Left renal pelvis (tissue), 4 donors: ENCODE measurements at regions not wholly inside any gene's neighbourhood (a gene's known extent, or its start where the extent isn't known, plus 50 kb on each side); places are given as distances from the start of the nearest gene placed in this dataset.

ENCODE experiments used
- DNase-seq, 4 donors: peaks; one replicate each; pipeline ENCODE4 v3.0.0-alpha.2; 2013; ENCODE audit warnings: low read depth in 4 of 4, low spot score in 3 of 4

DNA sequence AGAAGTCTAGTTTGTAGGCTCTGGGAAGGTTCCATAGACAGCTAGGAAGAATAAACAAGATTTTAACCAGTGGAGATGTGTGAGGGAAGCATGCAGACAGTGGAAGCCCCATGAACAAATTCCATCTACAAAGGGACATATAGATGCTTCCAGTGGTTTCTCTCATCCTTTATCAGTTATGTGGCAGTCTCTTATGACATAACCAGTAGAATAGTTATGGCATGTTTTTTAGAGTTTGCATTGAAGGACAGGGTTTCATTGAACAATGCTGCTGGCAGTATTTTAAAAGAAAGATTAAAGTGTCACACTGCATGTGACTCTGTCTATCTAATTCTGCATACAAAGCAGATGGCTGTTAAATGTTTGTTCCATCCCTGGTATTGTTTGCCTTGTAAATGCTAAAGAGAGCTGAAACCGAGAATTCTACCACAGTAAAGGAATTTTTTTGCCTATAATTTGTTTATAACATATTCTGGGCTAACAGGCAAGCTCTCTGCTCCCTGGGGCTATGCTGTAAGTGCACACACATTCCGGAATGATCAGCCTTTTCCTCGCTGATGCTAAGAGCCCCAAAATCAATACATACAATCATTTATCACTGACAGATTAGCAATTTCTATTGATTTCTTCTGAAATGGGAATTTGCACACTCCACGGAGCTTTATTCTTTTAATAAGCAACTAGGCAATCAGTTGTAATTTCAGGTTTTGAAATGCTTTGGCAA, 76.8 kb upstream of the PELI1 start:
- no peak for DNase-seq

DNA sequence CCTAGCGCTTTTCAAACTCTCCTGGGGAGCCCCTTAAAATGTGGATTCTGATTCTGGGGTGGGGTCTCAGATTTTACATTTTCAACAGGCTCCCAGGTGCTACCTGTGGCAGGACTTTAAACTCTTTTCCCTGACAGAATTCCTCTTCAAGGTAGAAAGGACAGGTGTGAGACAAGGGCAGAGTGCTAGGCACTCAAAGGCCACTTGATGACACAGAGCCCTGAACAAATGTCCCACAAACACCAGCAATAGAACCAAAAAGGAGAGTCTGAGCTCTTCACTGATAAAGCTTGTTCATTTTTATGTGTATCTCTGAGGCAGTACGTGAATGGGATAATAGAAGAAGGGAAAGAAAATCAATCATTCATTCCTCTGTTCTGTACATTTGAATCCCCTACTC, 77.7 kb upstream of the PELI1 start:
- DNase-seq = no peak

DNA sequence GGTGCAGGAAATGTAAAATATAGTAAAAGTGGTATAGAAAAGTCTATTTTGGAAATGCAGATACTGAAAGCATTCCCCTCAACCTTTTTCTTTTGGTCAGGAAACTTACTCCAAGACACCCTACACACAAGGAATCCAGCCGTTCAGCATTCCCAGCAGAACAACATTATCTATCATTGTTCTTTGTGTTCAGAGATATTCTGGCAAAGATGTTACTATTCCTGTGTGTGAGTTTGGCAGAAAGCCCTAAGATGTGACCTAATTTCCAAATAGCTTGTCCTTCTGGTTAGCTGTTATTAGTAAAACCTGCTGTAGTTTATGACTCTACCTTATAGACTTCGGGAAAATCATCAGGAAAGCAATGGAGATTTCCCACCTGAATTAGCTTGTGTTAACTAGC, 78.1 kb upstream of the PELI1 start:
- no peak for DNase-seq

DNA sequence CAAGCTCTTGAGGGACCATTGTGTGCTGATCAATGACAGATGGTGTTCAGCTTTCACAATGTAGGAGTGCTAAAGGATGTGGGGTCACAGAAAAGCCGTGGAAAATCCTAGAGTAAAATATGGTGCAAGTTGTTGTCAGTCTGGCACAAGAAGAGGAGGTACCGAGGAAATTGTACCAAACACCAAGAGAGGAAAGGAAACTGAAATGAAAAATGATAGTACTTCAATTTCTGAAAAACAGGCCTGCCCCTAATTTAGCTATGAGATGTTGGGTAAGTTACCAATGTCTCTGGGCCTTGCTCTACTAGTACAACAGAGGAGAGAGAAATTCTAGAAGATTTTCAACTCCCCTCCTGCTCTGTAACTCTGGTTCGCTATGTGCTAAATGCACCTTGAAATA, 78.8 kb upstream of the PELI1 start:
- DNase-seq = no peak

DNA sequence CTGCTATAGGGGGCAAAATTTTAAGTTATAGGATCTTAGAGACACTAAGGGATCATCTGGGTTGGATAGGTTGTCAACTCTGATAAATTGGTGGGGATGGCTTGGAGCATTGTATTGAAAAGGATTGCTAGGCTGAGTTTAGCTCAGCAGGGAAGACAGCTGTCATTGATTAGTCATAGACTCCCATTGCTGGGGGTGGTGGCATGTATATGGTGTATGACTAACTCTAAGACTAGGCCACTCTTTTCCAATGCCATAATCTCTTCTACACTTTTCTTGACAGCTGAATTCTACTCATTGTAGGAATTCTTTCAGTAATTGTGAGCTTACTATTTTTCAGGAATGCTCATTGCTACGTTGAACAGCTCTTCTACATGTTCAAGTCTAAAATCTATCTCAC, 81.3 kb upstream of the PELI1 start:
- no peak for DNase-seq

DNA sequence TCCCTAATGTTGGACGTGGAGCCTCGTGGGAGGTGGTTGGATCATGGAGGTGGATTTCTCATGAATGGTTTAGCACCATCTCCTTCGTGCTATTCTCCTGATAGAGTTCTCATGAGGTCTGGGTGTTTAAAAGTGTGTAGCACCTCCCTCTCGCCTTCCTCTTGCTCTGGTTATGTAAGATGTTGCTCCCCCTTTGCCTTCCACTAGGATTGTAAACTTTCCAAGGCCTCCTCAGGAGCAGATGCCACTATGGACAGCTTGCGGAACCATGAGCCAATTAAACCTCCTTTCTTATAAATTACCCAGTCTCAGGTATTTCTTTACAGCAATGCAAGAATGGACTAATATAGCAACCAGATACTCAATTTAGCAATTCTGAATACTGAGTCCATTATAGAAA, 82.4 kb upstream of the PELI1 start:
- no peak for DNase-seq

DNA sequence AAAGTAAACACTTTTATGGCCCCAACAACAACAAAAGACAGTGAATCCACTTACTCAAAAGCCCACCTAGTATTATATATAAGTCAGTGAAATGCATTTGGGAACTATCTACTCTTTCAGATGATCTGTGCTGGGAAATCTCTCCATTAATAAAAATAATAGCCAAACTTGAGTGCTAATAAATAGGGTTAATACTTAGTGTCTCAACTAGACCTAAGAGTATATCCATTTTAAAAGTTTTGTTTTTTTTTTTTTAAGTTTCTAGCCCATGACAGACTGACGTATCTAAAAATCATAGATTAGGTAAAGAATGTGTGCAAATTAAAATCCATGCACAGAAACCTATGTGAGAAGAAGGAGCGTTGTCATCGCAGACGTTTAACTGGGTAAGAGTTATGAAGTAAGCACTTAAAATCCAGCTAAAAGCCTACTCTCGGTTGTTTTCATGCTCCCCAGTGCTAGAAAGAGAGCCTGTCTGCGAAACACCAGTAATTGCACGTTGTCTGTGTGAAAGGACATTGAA, 83.4 kb upstream of the PELI1 start:
- DNase-seq = no peak

DNA sequence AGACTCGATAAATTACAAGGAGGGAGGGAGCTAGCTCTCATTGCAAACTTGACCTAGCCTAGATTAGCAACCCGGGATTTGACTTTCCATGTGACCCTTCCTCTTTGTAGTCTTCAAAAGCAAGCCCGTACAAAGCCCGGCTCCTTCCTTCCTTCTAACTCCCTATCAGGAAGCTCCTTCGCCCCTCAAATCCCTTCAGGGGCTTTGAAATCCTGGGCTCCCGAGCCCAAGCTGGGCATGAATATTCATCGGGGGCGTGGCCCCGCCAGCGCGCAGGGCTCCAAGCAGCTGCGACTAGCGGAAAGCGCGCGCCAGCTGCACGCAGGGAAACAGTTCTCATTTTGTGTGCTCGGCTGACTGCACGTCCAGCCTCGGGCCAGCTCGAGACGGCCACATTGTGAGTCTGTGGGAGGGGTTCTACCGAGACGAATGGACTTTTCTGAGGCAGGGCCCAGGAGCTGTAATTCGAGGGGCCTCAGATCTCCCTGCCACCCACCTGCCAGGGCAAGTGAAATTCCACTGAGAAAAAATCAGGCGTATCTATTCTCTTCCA, 84.0 kb upstream of the PELI1 start:
- DNase-seq = peak; percentile 75 to 84 (median 78)

DNA sequence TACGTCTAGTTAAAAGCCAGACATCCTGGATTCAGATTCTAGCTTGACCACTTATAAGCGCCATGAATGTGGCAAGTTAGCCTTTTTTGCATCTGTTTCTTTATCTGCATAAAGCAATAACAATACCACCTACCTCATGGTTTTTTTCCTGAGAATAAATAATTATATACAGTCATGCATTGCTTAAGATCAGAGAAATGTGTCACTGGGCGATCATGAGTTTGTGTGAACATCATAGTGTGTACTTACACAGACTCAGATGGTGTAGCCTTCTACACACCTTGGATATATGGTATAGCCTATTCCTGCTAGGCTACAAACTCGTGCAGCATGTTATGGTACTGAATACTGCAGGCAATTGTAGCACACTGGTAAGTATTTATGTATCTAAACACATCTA, 84.7 kb upstream of the PELI1 start:
- DNase-seq = no peak

DNA sequence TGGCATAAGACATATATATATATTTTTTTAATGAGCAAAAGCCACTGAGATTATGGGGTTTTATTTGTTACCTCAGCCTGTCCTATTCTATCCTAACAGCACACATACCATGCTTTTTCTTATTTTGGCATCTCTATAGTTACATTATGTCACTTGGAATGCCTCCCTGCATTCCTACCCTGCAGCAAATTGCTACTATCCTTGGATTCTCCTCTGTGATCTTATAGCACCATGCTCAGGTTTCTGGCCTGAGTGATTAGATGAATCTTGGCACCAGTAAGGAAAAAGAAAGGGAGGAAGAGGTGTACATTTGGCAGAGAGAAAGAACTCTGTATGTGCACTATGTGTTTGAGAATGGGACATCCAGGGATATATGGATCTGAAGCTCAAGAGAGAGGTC, 86.3 kb upstream of the PELI1 start:
- no peak for DNase-seq

DNA sequence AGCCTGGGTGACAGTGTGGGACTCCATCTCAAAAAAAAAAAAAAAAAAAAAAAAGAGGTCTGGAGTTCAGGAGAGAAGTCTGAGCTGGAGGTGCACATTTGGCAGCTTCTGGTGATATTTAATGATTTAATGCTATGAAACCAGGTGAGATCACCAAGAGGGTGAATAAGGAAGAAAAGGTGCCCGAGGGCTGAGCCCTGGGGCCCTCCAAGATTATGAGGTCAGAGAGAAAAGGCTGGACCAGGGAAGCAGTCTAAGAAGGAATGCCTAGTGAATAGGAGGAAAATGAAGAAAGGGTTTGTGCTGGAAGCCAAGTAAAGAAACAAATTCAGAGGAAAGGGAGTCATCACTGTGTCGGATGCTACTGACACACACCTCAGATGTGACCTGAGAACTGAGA, 88.0 kb upstream of the PELI1 start:
- DNase-seq = no peak

DNA sequence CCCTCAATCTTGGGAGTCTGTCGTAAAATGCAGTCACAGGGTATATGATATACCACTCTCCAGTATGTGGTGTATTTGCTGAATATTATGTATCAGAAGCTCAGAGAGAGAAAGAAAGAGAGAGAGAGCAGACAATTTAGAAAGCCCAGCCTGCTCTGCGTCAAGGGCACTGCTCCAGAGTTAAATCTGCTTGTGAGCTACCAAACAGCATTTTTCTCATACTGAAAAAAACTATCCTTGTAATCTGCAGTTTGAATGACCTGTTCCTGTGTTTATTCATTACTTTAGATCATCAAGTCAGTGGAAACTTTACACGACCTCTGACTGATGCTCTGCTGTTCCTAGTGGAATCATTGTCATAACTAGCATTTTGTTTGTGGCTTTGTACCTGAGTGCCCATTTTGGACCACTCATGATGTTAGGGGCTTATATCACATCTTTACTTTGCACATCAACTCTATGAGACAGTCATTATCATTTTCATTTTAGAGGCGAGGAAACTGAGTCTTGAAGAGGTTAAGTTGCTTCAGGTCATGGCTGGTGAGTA, 89.2 kb upstream of the PELI1 start:
- DNase-seq = no peak

DNA sequence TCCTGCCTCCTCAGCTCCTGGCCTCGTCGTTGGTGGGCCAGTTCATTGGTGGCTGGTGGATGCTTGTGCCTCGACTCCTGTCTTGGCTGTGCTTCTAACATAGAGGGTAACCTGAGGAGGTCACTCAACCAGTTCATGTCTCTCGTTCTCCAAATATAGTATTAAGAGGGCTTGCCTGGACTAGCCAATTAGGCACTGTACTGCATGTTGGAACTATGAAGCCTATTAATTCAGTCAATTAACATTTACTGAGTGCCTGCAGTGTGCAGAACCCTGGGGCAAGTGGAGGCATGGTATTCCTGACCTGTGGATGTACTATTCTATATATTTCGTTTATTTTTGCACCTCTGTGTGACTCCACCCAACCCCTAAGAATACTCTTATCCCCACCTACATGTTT, 89.9 kb upstream of the PELI1 start:
- no peak for DNase-seq

DNA sequence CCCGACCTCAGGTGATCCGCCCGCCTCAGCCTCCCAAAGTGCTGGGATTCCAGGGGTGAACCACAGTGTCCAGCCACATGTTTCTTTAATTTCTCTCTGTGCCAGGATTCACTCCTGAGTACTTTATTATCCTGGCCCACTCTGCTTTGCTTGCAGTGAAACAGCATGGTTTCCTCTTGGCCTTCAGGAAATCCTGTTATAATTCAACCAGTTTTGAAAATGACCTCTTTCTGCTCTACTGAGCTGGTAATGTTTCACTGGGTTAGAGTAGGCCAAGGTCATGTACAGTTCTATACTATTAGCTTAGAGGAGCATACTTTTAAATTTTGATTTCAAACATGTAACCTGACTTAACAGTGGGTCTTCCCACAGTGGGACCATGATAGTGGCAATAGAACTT, 90.6 kb upstream of the PELI1 start:
- DNase-seq = no peak

DNA sequence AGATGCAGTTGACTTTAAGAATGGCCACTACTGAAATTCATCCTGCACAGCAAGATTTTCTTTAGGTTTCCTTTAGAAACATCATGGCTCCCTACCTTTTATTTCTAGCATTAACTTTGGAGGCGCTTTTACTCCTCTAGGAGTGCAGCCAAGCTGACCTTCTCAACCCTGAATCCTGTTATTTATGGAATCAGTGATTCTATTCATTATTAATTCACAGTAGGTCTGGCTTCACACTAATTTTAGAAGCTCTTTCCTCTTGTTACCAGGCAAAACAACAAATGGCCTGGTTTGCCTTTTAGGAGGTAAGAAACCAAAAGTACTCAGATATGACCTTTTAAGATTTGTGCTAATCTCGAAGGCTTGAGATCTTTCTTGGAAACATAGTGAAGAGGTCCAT, 93.0 kb upstream of the PELI1 start:
- DNase-seq = no peak

DNA sequence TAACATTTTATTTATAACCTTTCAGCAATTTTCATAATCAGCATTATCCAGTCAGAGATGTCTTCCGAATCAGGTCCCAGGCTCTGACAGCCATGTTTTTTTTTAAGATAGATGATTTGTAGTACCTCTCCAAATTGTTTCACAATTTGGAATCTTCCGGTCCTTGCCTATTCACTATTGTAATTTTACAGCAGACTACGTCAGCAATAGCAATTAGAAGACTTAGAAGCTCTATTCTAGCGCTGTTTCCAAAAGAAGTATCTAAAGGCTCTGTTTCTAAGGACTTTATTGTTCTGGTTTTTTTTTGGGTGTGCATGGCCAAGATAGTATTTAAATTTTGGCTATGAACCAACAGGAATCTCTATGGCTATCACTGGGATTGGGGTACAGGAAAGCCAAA, 94.6 kb upstream of the PELI1 start:
- DNase-seq = no peak

DNA sequence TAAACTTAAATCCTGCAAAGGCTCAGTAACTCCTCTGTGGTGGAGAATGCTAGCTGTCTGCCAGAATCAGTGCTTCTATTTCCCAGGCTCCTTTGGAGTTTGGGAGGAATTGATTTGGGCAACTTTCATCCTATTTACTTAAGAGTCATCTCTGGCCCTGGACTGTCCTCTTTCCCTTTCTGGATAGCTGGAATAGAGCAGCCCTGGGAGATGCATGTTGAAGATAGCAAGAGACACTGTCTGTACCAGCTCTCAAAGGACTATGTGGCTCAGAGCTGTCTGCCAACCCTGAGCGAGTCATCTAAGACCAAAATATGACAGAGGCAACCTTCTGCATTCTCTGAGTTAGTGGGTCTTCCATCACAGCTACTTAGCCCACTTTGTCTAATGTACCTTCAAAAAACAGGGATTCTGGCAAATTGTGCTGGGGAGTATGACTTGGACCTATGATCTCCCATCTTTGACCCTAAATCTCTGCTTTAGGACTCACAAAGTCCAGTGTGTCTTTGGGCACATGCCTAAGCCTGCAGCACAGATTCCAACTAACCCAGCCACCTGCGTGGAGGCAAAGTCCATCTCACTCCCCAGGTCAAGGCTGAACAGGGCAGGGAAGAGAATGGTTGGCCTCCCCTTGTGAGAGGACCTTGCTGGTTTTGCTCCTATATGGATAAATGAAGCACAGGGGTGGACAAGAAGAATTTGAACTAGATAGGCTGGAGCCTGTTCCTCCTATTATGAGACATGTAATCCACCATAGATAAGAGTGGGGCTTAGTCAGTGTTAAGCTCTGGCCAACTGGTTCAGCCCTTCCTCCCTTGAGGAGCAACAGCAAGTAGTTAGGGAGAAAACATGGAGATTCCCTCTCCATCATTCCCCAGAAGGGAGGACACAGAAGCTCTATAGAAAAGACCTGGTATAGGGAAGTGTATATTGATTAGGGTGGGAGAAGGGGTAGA, 99.1 kb upstream of the PELI1 start:
- no peak for DNase-seq

DNA sequence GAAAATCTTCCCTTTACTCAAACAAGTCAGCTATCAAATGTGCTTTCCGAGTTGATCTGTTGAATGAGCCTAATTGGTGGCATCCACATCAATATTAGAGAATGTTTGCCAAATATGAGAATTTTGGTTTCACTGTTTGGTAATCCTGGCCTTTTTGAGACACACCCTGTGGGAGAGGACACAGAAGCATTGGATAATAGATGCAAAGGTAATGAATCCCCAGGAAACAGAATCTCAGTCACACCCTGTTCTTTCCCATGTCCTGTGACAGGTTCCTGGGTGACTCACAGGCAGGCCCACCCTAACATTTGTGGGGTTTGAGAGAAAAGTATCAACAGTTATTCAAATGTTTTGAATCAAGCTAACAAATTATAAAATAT, 99.8 kb upstream of the PELI1 start:
- no peak for DNase-seq

DNA sequence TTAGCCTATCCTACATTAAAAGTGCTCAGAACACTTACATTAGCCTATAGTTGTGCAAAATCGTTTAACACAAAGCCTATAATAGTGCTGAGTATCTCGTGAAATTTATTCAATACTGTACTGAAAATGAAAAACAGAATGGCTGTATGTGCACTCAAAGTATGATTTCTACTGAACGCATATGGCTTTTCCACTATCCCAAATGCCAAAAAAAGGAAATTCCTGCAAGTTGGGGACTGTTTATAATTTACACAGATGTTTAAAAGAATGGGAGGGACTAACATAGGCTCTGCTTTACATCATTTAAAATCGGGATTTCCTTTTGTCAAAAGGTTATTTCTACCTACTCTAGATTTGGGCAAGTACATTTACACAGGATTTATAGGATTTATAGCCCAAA, 101.4 kb upstream of the PELI1 start:
- DNase-seq = no peak

DNA sequence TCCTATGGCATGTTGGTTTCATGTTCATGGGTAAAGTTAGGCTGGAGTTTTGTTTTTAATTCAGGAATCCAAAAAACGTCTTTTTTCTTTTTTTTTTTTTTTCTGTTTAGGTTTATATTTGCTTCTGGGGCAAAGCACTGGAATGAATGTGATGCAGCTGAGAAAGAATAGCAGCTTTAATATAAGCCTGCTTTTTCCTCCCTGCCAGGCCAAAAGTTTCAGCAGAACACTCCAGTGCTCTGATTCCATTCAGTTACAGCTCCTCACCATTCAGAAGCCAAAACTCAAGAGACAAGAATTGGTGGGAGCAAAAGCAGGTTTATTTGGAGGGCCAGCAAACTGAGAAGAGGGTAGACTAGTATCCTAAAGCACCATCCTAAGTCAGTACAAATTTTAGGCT, 102.7 kb upstream of the PELI1 start:
- no peak for DNase-seq

DNA sequence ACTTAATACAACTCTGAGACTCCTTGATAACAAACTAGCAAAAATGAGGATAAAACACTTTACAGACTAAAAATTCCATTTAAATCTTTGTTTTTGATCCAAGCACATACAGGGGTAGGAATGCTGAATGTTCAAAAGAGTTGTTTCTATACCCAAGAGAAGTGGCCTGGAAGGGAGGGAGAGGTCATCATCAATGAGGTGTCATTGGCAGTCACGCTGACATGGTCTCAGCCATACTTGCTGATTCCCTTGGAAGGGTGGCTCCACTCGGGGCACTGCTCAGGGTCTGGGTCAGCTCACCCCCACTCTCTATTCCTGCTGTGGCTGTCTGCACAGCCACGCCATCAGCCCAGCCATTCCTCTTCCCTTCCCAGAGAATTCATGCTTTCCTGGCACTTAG, 105.2 kb upstream of the PELI1 start:
- DNase-seq = no peak
